ENCODE measurements at regions not wholly inside any gene's neighbourhood (a gene's known extent, or its start where the extent isn't known, plus 50 kb on each side); places are given as distances from the start of the nearest gene placed in this dataset.

GRCh38 chr4:137640838-137641158, 108.5 kb upstream of the PCDH18 start:
- Histone ChIP-seq H3K4me3 (replicated peaks in 1 of 3; ENCODE audit: insufficient read depth in 1 of 3, low read depth in 1 of 3, low read length in 3 of 3) (no peak overlapping the region), H3K9ac (replicated peaks; ENCODE audit: extremely low read depth, insufficient read depth, low read length) (no peak overlapping the region), H3K27ac (ENCODE audit: insufficient read depth, low read depth, low read length) (no peak overlapping the region), H3K9me1 (replicated peaks; ENCODE audit: control insufficient read depth, extremely low read depth, insufficient read depth, low read length) (no peaks in the 10 kb centered on the region), H3K9me3 (replicated peaks; ENCODE audit: control insufficient read depth, insufficient read depth, low read length) (no peaks in the 10 kb centered on the region), H3K79me2 (ENCODE audit: control insufficient read depth, insufficient read depth, low read length) (no peaks in the 10 kb centered on the region), H3K27me3 (ENCODE audit: control insufficient read depth in 2 of 2, insufficient read depth in 2 of 2, low read length in 2 of 2) (no peaks in the 10 kb centered on the region), H4K20me1 (replicated peaks; ENCODE audit: control insufficient read depth, extremely low read depth, insufficient read depth, low read length) (no peaks in the 10 kb centered on the region), H3K4me2 (ENCODE audit: insufficient read depth, low read length) (no peak overlapping the region), H3K36me3 (ENCODE audit: control insufficient read depth in 2 of 2, extremely low read depth in 1 of 2, insufficient read depth in 2 of 2, low read length in 2 of 2) (no peaks in the 10 kb centered on the region), H2AFZ (ENCODE audit: low read depth, low read length) (no peak overlapping the region), H3K4me1 (ENCODE audit: control insufficient read depth, extremely low read depth, insufficient read depth, low read length) (no peaks in the 10 kb centered on the region)
- BruUV-seq (replicated peaks): no TSS peak
- dilution Hi-C loops (cut with MboI; ENCODE audit: extremely low pct_ligation_motif_present, low sequenced_read_pairs) (no loop called here), intact Hi-C loops (cut with micrococcal nuclease) (no loop called here)
- ChIA-PET POLR2A (no interaction called here), CTCF (no interaction called here)
- DNase-seq (ENCODE audit: low read depth, low spot score) (no peak), FAIRE-seq (no peak)
- no peak for TF ChIP-seq POLR2AphosphoS5 (IDR thresholded peaks at IDR 0.05; ENCODE audit: insufficient read depth, low read depth, low read length)
- TF ChIP-seq FOS (IDR thresholded peaks at IDR 0.05; ENCODE audit: borderline replicate concordance, insufficient read depth, low read length): no peak
- TF ChIP-seq POLR2A (IDR thresholded peaks at IDR 0.05; ENCODE audit: low read depth, low read length): no peak
- TF ChIP-seq CTCF (IDR thresholded peaks at IDR 0.05; ENCODE audit: extremely low read depth in 1 of 2, insufficient read depth in 1 of 2, low read depth in 1 of 2, low read length in 2 of 2): no peak
- TF ChIP-seq GATA2 (IDR thresholded peaks at IDR 0.05; ENCODE audit: insufficient read depth, insufficient read length, low read depth, low read length): no peak
- TF ChIP-seq MYC (IDR thresholded peaks at IDR 0.05; ENCODE audit: low read depth, low read length): no peak
- no peak for TF ChIP-seq MAX (IDR thresholded peaks at IDR 0.05; ENCODE audit: insufficient read depth, insufficient read length)
- TF ChIP-seq JUN (IDR thresholded peaks at IDR 0.05; ENCODE audit: borderline replicate concordance, insufficient read depth, insufficient read length, low read depth): no peak
- no peak for TF ChIP-seq EZH2 (IDR thresholded peaks at IDR 0.05; ENCODE audit: borderline replicate concordance, low read depth, low read length, severe bottlenecking)

All from endothelial cell of umbilical vein (primary cell).